OCI-LY3 (cell line): ENCODE measurements at regions not wholly inside any gene's neighbourhood (a gene's known extent, or its start where the extent isn't known, plus 50 kb on each side); places are given as distances from the start of the nearest gene placed in this dataset.

Experiments
- H2AFZ ChIP-seq: fragments of 200-600, 300-600 bp; shearing (Covaris generic); 2 replicates; pipeline ENCODE4 v1.6.0; 2014; ENCODE audit warnings: antibody characterized with exemption, low read depth, low read length
- H3K27ac ChIP-seq: fragments of 200-600, 300-600 bp; sonication (generic); 2 replicates; pipeline ENCODE4 v1.5.1; 2014; ENCODE audit warnings: mild to moderate bottlenecking, low read length, moderate library complexity, mixed read lengths
- H3K27me3 ChIP-seq: fragments of 200-600, 300-600 bp; sonication (generic); 2 replicates; pipeline ENCODE4 v1.6.1; 2014; ENCODE audit warnings: low read depth, low read length, mixed read lengths
- H3K36me3 ChIP-seq: fragments of 200-600, 300-600 bp; sonication (generic); replicated peaks from 2 replicates; pipeline ENCODE3; 2014; ENCODE audit warnings: low read depth, low read length, mixed read lengths
- H3K4me1 ChIP-seq: fragments of 300-600, 200-600 bp; sonication (generic); 2 replicates; pipeline ENCODE4 v1.6.1; 2014; ENCODE audit warnings: low read length, mixed read lengths
- H3K4me2 ChIP-seq: fragments of 200-600, 300-600 bp; sonication (generic); 2 replicates; pipeline ENCODE4 v1.6.1; 2014; ENCODE audit warnings: low read length, mixed read lengths
- H3K4me3 ChIP-seq: fragments of 300-600, 200-600 bp; sonication (generic); 2 replicates; pipeline ENCODE4 v1.5.1; 2014; ENCODE audit warnings: antibody characterized with exemption, mild to moderate bottlenecking, low read length, moderate library complexity
- H3K79me2 ChIP-seq: fragments of 300-600, 200-600 bp; shearing (Covaris generic); 2 replicates; pipeline ENCODE4 v1.6.1; 2014; ENCODE audit warnings: mild to moderate bottlenecking, low read length, mixed read lengths
- H3K9ac ChIP-seq: fragments of 300-600, 200-600 bp; shearing (Covaris generic); 2 replicates; pipeline ENCODE4 v1.6.0; 2014; ENCODE audit warnings: mild to moderate bottlenecking, low read length, moderate library complexity
- H3K9me3 ChIP-seq: fragments of 200-600, 300-600 bp; shearing (Covaris generic); 2 replicates; pipeline ENCODE4 v1.6.1; 2014; ENCODE audit warnings: low read length, mixed read lengths; ENCODE audit not compliant: insufficient read depth
- H4K20me1 ChIP-seq: fragments of 200-600, 300-600 bp; sonication (generic); 2 replicates; pipeline ENCODE4 v1.6.1; 2016; ENCODE audit warnings: low read length, mixed read lengths; ENCODE audit not compliant: insufficient read depth
- CTCF ChIP-seq: fragments of 200-600, 300-600 bp; sonication (generic); IDR thresholded peaks from 2 replicates; pipeline ENCODE4 v1.5.1; 2014; ENCODE audit warnings: antibody characterized with exemption, low read length, low read depth
- EZH2phosphoT487 ChIP-seq: fragments of 200-600 bp; shearing (Covaris generic); IDR thresholded peaks from 2 replicates; pipeline ENCODE4 v1.6.1; 2018; ENCODE audit warnings: antibody characterized with exemption, mixed run types, low read depth

- no peak overlapping the region for H3K4me3 ChIP-seq
- no peak overlapping the region for H3K4me2 ChIP-seq
- H3K36me3 ChIP-seq, result no peaks in the 10 kb centered on the region
- H3K9ac ChIP-seq, result no peak overlapping the region
- peaks cover 19% of the 10 kb centered on the region for H3K4me1 ChIP-seq
- H3K27ac ChIP-seq, result no peak overlapping the region
- no peak overlapping the region for H2AFZ ChIP-seq
- H4K20me1 ChIP-seq, result no peaks in the 10 kb centered on the region
- peaks cover 4% of the 10 kb centered on the region; the same call in 1 of the 2 replicates for H3K27me3 ChIP-seq
- TF ChIP-seq CTCF, result no peak
- TF ChIP-seq EZH2phosphoT487, result no peak
- H3K9me3 ChIP-seq, result no peaks in the 10 kb centered on the region
- H3K79me2 ChIP-seq, result no peaks in the 10 kb centered on the region
These were observed 60.3 kb upstream of the LHX1 start for GRCh38 chr17:36876966-36877365.

GRCh38 chr17:36877771-36878170 is 59.5 kb upstream of the LHX1 start:
- peaks cover 19% of the 10 kb centered on the region for H3K4me1 ChIP-seq
- TF ChIP-seq CTCF (no peak), EZH2phosphoT487 (no peak)
- H3K79me2 ChIP-seq, result no peaks in the 10 kb centered on the region
- no peak overlapping the region for H3K4me2 ChIP-seq
- H3K4me3 ChIP-seq, result no peak overlapping the region
- no peak overlapping the region for H2AFZ ChIP-seq
- no peaks in the 10 kb centered on the region for H4K20me1 ChIP-seq
- no peaks in the 10 kb centered on the region for H3K9me3 ChIP-seq
- H3K27ac ChIP-seq, result no peak overlapping the region
- peaks cover 4% of the 10 kb centered on the region; the same call in 1 of the 2 replicates for H3K27me3 ChIP-seq
- H3K9ac ChIP-seq, result no peak overlapping the region
- H3K36me3 ChIP-seq, result no peaks in the 10 kb centered on the region

GRCh38 chr17:36878216-36878615 is 59.1 kb upstream of the LHX1 start:
- no peaks in the 10 kb centered on the region for H3K36me3 ChIP-seq
- H4K20me1 ChIP-seq, result no peaks in the 10 kb centered on the region
- no peaks in the 10 kb centered on the region for H3K79me2 ChIP-seq
- H2AFZ ChIP-seq, result no peak overlapping the region
- no peaks in the 10 kb centered on the region for H3K9me3 ChIP-seq
- H3K4me2 ChIP-seq, result no peak overlapping the region
- H3K27me3 ChIP-seq, result peaks cover 4% of the 10 kb centered on the region; the same call in 1 of the 2 replicates
- TF ChIP-seq EZH2phosphoT487 (no peak), CTCF (no peak)
- H3K9ac ChIP-seq, result no peak overlapping the region
- no peak overlapping the region for H3K4me3 ChIP-seq
- no peak overlapping the region for H3K27ac ChIP-seq
- peaks cover 19% of the 10 kb centered on the region for H3K4me1 ChIP-seq

GRCh38 chr17:36879027-36879426 is 58.2 kb upstream of the LHX1 start:
- Histone ChIP-seq H2AFZ (no peak overlapping the region), H3K9ac (no peak overlapping the region), H3K4me3 (no peak overlapping the region), H3K4me2 (no peak overlapping the region), H3K36me3 (no peaks in the 10 kb centered on the region), H3K79me2 (no peaks in the 10 kb centered on the region), H3K27me3 (peaks cover 4% of the 10 kb centered on the region; the same call in 1 of the 2 replicates), H3K27ac (no peak overlapping the region), H3K4me1 (peaks cover 19% of the 10 kb centered on the region), H3K9me3 (no peaks in the 10 kb centered on the region), H4K20me1 (no peaks in the 10 kb centered on the region)
- no peak for TF ChIP-seq EZH2phosphoT487
- no peak for TF ChIP-seq CTCF
